ENCODE measurements at regions not wholly inside any gene's neighbourhood (a gene's known extent, or its start where the extent isn't known, plus 50 kb on each side); places are given as distances from the start of the nearest gene placed in this dataset.

- no peak for DNase-seq
Observed at GRCh38 chr1:232114985-232115384, 488.4 kb downstream of the DISC1 start.

DNA sequence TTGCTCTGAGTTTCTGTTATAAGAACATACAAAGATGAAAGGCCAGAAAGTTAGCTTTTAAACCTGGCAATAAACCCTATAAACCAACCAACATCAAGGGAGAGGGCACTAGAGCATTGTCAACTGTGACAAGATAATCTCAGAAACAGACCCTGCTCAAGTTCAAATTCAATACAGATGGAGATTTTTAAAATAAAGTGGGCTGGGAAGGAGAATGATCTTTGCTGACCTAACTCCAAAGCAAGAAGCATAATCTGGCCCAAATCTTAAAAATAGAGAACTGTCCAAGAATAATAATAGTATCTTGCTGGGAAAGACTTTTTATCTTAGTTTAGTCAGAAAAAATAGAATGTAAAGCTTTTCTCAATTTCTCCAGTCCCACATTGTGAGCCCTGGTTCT is 485.5 kb downstream of the DISC1 start:
- no peak for DNase-seq

GRCh38 chr1:232111611-232112010 is 485.0 kb downstream of the DISC1 start:
- peak; percentile 60 for DNase-seq

DNA sequence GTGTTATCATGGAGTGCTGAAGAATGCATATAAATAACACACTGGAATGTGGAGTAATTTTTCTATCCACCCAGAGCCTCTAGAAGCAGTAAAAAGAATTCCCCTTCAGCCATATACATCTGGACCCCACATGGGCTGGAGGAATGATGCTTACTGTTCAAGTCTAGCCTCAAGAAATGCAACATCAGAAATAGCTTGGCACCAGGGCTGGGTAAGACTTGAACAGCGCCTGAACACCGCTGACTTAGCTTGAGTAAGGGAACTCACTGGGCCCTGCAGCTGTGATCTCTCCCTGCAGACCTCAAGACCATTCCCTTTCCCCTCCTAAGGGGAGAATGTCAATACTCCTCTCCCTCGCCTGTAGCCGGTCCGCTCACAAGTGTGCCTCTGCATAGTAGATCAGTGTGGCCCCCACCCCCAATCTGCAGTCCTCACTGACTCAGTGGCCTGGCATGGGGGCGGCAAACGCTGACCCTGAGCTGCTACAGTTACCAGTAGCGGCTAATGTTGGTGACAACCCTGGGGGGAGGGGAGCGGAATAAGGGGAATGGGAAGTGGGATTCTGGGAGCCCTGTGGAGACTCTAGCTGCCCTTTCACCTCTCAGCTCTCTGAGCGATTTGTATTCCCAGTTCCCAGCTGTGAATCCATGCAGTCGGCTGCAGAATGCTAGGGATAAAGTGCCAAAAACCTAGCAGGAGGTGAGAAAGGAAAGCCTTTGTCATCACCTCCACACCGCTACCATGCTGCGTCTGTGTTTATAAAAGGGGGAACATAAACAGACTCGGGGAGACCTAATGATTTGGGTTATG is 483.9 kb downstream of the DISC1 start:
- DNase-seq: peak; percentile 95

DNA sequence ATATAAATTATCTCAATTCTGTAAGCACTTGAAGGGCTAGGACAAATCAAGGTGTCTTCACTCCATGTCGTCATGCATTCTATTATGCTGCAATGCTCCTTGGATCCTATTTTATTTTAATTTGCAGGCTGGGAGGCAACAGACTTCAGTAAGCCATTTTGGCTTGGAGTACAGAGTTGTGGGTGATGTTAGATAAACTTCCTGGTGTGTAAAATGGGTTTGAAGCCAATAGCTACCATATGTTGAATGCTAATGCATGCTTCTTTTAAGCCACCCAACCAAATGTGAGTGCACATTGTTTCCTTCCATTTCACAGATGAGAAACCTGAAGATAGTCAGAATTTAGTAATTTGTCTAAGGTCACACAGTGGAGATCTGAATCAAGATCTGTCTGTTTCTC is 482.8 kb downstream of the DISC1 start:
- DNase-seq: peak; percentile 3

GRCh38 chr1:232108598-232108997 is 482.0 kb downstream of the DISC1 start:
- peak; percentile 21 for DNase-seq

DNA sequence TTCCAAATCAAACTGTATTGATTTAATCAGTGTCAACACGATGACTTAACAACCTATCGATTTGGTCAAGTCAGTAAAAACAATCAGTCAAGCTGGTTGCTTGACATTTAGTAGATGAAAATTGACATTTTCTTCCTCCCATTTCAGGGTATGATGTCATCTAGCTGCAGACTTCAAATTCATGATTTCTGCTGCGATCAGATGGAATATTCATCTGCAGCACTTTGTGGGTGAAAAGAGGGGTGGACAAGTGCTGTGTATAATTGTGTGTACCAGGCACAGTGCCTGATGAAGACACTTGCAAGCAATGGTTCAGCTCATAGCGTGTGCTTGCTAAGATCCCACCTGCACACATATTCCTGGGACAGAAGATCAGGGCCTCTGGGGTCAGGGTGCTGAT is 479.8 kb downstream of the DISC1 start:
- DNase-seq: no peak

DNA sequence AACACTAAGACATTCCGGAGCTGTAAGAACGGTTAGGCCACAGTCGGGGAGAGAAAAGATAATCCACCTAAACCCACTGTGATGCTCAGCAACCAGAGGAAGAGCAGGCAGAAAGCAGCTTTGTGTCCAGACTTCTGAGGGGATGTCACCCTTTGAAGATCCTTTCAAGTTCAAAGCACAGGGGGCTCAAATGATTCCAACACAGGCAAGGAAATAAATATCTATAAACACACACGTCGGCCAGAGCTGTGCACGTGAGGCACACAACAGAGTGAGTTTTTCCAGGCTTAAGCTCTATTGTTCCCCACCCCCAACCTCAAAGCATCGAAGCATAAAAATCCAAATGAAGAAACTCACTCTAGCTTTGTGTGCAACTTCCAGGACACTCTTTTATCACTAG is 479.0 kb downstream of the DISC1 start:
- DNase-seq: no peak

DNA sequence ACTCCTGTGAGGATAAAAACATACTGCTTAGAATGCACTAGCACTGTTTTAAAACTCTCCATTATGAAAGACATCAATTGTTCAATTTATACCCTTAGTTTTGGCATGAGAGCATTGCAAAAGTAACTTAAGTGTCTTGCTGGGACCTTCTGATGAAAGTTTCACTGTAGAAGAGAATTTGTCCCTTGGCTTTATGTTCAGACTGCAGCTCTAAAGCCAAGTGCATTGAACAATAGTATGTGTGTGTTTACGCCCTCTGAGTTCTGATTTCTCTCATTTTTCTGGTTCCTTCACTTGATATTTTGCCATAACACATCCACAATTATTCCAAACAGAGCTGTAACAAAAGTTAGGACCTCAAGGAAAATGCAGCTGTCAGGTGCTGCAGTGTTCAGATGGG is 474.6 kb downstream of the DISC1 start:
- no peak for DNase-seq

- DNase-seq: no peak
Observed at GRCh38 chr1:232096751-232097150, 470.2 kb downstream of the DISC1 start.

All from fibroblast of skin of right biceps (primary cell).